GM13977 (cell line): ENCODE measurements at regions not wholly inside any gene's neighbourhood (a gene's known extent, or its start where the extent isn't known, plus 50 kb on each side); places are given as distances from the start of the nearest gene placed in this dataset.
"Not testable (repeated sequence)": the region's sequence is repeated elsewhere in the genome, so short reads cannot be mapped to it uniquely, and the experiment has no call there.

Experiments
- DNase-seq: peaks from one replicate; pipeline ENCODE4 v3.0.0; 2012; ENCODE audit warnings: low spot score
- CTCF ChIP-seq: IDR thresholded peaks from 2 replicates; pipeline ENCODE4 v1.5.1; 2012; ENCODE audit warnings: mild to moderate bottlenecking, control low read depth; ENCODE audit not compliant: insufficient read depth; ENCODE audit errors: extremely low read depth, missing control alignments
- in situ Hi-C: fragments of 300-500 bp; cut with MboI; formaldehyde crosslinking; loops from one replicate; pipeline ENCODE4 v1.12.0; 2022; ENCODE audit warnings: low sequenced_read_pairs, low pct_unique_long_range_greater_than_20kb, mixed read lengths, inconsistent platforms; ENCODE audit not compliant: unreplicated experiment

- TF ChIP-seq CTCF, result no peak
- DNase-seq, result no peak
- in situ Hi-C loops, result no loop called here
Observed at GRCh38 chr16:5257462-5257861, 159.9 kb upstream of the EEF2KMT start.

- no peak for TF ChIP-seq CTCF
- in situ Hi-C loops, result no loop called here
- DNase-seq, result no peak
Observed at GRCh38 chr16:5252791-5253190, 155.2 kb upstream of the EEF2KMT start.

- in situ Hi-C loops, result loop anchor here (25.0 kb wide), 1 partner anchor 365 kb away; no protein-coding TSS in a partner anchor
- DNase-seq, result not testable (repeated sequence)
Observed at GRCh38 chr16:5247403-5247802, 149.8 kb upstream of the EEF2KMT start.

GRCh38 chr16:5240278-5240626 is 142.7 kb upstream of the EEF2KMT start:
- in situ Hi-C loops, result loop anchor here (25.0 kb wide), 1 partner anchor 372 kb away; no protein-coding TSS in a partner anchor
- not testable (repeated sequence) for DNase-seq

GRCh38 chr16:5239472-5240277 is 142.1 kb upstream of the EEF2KMT start:
- DNase-seq, result peak; percentile 74
- TF ChIP-seq CTCF, result peak; percentile 81
- in situ Hi-C loops, result loop anchor here (25.0 kb wide), 1 partner anchor 373 kb away; no protein-coding TSS in a partner anchor

GRCh38 chr16:5235119-5235518 is 137.5 kb upstream of the EEF2KMT start:
- in situ Hi-C loops, result loop anchor here (25.0 kb wide), 1 partner anchor 377 kb away; no protein-coding TSS in a partner anchor
- no peak for DNase-seq
- no peak for TF ChIP-seq CTCF

- no peak for TF ChIP-seq CTCF
- in situ Hi-C loops, result loop anchor here (25.0 kb wide), 1 partner anchor 378 kb away; no protein-coding TSS in a partner anchor
- no peak for DNase-seq
Observed at GRCh38 chr16:5234295-5235050, 136.9 kb upstream of the EEF2KMT start.
